Adrenal gland (tissue), 9 donors: ENCODE measurements at regions not wholly inside any gene's neighbourhood (a gene's known extent, or its start where the extent isn't known, plus 50 kb on each side); places are given as distances from the start of the nearest gene placed in this dataset.
"Not testable (repeated sequence)": the region's sequence is repeated elsewhere in the genome, so short reads cannot be mapped to it uniquely, and the experiment has no call there.

Experiments used
- DNase-seq, 7 donors: peaks; one replicate each; pipeline ENCODE4 v3.0.0-alpha.2; 2019 to 2020
- H3K27ac ChIP-seq, 5 donors: fragments of 200-600 bp; sonication (generic) in 4 of 5; 1 replicate in 3 of 5; 2 replicates in 2 of 5; pipeline versions ENCODE4 v1.5.1 to v1.8.0; 2016 to 2020; ENCODE audit warnings: mild to moderate bottlenecking in 1 of 5
- H3K27me3 ChIP-seq: fragments of 200-600 bp; 2 replicates; pipeline ENCODE4 v1.8.0; 2021
- H3K36me3 ChIP-seq, 2 donors: fragments of 200-600 bp; replicated peaks in 1 of 2; 1 replicate in 1 of 2; 2 replicates in 1 of 2; pipeline versions ENCODE4 v1.5.1 to v1.8.0; 2018 to 2022
- H3K4me1 ChIP-seq, 2 donors: fragments of 200-600 bp; replicated peaks in 1 of 2; 1 replicate in 1 of 2; 2 replicates in 1 of 2; pipeline versions ENCODE4 v1.5.1 to v1.8.0; 2018 to 2021
- H3K4me3 ChIP-seq, 4 donors: fragments of 200-600 bp; sonication (generic) in 3 of 4; one replicate each; pipeline ENCODE4 v1.5.1; 2016 to 2018
- H3K9me3 ChIP-seq, 3 donors: fragments of 200-600 bp; sonication (generic) in 1 of 3; replicated peaks in 1 of 3; 1 replicate in 2 of 3; 2 replicates in 1 of 3; pipeline versions ENCODE4 v1.5.1 to v1.8.0; 2016 to 2021
- CTCF ChIP-seq, 6 experiments: fragments of 450-650 bp in 4 of 6; fragments of 200-600 bp in 2 of 6; sonication (generic) in 1 of 6; IDR thresholded peaks; 1 replicate in 5 of 6; 2 replicates in 1 of 6; pipeline versions ENCODE4 v1.5.1 to v1.8.0; 2016 to 2021; ENCODE audit warnings: antibody characterized with exemption in 6 of 6, mild to moderate bottlenecking in 2 of 6, moderate library complexity in 1 of 6
- POLR2A ChIP-seq, 2 donors: fragments of 450-650 bp; IDR thresholded peaks; one replicate each; pipeline ENCODE4 v1.6.1; 2017; ENCODE audit warnings: antibody characterized with exemption in 2 of 2, mild to moderate bottlenecking in 2 of 2, moderate library complexity in 1 of 2
- WGBS, 4 donors: extraction: QIAGEN DNeasy Blood & Tissue Kit in 2 of 4; methylation state at CpG; one replicate each; pipeline versions ENCODE4 v1.1.5 to v1.1.7; 2013 to 2017; 5-methylcytosine and 5-hydroxymethylcytosine counted together
- intact Hi-C, 2 donors: fragments of 100-400 bp; cut with DNase I; formaldehyde crosslinking; loops; one replicate each; pipeline versions ENCODE4 v1.14.1 to v1.15.0; 2022 to 2023
- donor health status: healthy with polysubstance abuse.
- donor health status: Bipolar disorder and iron deficiency.
- donor health status: DM: yes; HTN: yes; CAD: no.
- donor health status: DM: no; HTN: no; CAD: no.
- donor health status: DM: no; HTN: no; CAD: no.

GRCh38 chr7:4383584-4383983, 298.5 kb upstream of the FOXK1 start:
- H3K27ac ChIP-seq = no peak overlapping the region
- no peak for DNase-seq
- no peaks in the 10 kb centered on the region for H3K4me1 ChIP-seq
- no peaks in the 10 kb centered on the region for H3K9me3 ChIP-seq
- 69 to 79% (median 79%) methylated on average over 9 to 12 of the region's 12 CpGs for WGBS, 4 donors
- no peak overlapping the region for H3K4me3 ChIP-seq
- intact Hi-C loops = no loop called here
- no peaks in the 10 kb centered on the region for H3K36me3 ChIP-seq
- no peaks in the 10 kb centered on the region for H3K27me3 ChIP-seq
- TF ChIP-seq CTCF (IDR thresholded peaks at IDR 0.05) = no peak

- no peak for DNase-seq
- H3K36me3 ChIP-seq = no peaks in the 10 kb centered on the region
- intact Hi-C loops = no loop called here
- H3K4me1 ChIP-seq = no peaks in the 10 kb centered on the region
- H3K4me3 ChIP-seq = no peak overlapping the region
- H3K9me3 ChIP-seq = no peaks in the 10 kb centered on the region
- H3K27me3 ChIP-seq = no peaks in the 10 kb centered on the region
- 67 to 77% (median 73%) methylated on average over 6 of the region's 6 CpGs for WGBS, 4 donors
- TF ChIP-seq POLR2A (IDR thresholded peaks at IDR 0.05) (no peak), CTCF (IDR thresholded peaks at IDR 0.05) (no peak)
- H3K27ac ChIP-seq = no peak overlapping the region
Measured at GRCh38 chr7:4386190-4386589, 295.9 kb upstream of the FOXK1 start.

DNA sequence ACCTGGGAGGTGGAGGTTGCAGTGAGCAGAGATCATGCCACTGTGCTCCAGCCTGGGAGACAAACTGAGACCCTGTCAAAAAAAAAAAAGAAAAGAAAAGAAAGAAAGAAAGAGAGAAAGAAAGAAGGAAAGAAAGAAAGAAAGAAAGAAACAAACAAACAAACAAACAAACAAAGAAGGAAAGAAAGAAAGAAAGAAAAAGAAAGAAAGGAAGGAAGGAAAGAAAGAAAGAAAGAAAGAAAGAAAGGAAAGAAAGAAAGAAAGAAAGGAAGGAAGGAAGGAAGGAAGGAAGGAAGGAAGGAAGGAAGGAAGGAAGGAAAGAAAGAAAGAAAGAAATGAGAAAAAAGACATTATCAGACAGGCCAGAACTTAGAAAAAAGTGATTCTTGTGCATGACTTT, 291.0 kb upstream of the FOXK1 start:
- H3K9me3 ChIP-seq, H3K36me3 ChIP-seq, DNase-seq, H3K27me3 ChIP-seq, H3K4me1 ChIP-seq, H3K4me3 ChIP-seq, intact Hi-C loops, H3K27ac ChIP-seq: not testable (repeated sequence)

- Histone ChIP-seq H3K27ac (no peak overlapping the region), H3K4me1 (no peaks in the 10 kb centered on the region), H3K27me3 (no peaks in the 10 kb centered on the region), H3K4me3 (no peak overlapping the region), H3K9me3 (peaks cover 0 to 5% (median 0%) of the 10 kb centered on the region in 3 donors), H3K36me3 (no peaks in the 10 kb centered on the region)
- TF ChIP-seq CTCF (IDR thresholded peaks at IDR 0.05) (no peak), POLR2A (IDR thresholded peaks at IDR 0.05) (no peak)
- intact Hi-C loops = no loop called here
- WGBS, 4 donors = 63 to 70% (median 69%) methylated on average over 5 of the region's 5 CpGs
- DNase-seq = no peak
Measured at GRCh38 chr7:4394736-4395135, 287.4 kb upstream of the FOXK1 start.

DNA sequence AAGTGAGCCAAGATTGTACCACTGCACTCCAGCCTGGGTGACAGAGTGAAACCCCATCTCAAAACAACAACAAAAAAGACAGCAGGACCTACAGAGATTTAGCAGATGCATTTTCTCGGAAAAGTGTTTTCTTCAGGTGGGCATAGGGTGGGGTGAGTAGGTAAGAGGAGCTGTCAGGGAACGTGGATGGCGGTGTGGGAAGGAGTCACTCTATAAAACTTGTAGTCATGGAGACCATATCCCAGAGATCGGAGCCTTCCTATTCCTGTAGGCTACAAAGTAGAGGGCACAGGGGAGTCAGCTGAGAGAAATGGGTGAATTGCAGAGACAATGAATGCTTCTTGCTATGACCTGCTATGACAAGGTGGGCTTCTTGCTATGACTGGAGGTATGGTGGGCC, 283.0 kb upstream of the FOXK1 start:
- H3K27ac ChIP-seq = no peak overlapping the region
- no peaks in the 10 kb centered on the region for H3K4me1 ChIP-seq
- no peaks in the 10 kb centered on the region for H3K27me3 ChIP-seq
- H3K4me3 ChIP-seq = no peak overlapping the region
- H3K9me3 ChIP-seq = peaks cover 0 to 5% (median 0%) of the 10 kb centered on the region in 3 donors
- 83 to 87% (median 87%) methylated on average over 4 of the region's 4 CpGs for WGBS, 4 donors
- TF ChIP-seq POLR2A (IDR thresholded peaks at IDR 0.05) (no peak), CTCF (IDR thresholded peaks at IDR 0.05) (no peak)
- intact Hi-C loops = no loop called here
- no peak for DNase-seq
- H3K36me3 ChIP-seq = no peaks in the 10 kb centered on the region
